22Rv1 (cell line): ENCODE measurements at regions not wholly inside any gene's neighbourhood (a gene's known extent, or its start where the extent isn't known, plus 50 kb on each side); places are given as distances from the start of the nearest gene placed in this dataset.

Source experiments
- H3K27ac ChIP-seq: fragments of 450-650 bp; 2 replicates; pipeline ENCODE4 v1.5.1; 2017
- CTCF ChIP-seq: fragments of 450-650 bp; IDR thresholded peaks from 2 replicates; pipeline ENCODE4 v1.5.1; 2017; ENCODE audit warnings: mild to moderate bottlenecking
- ZFX ChIP-seq: fragments of 450-650 bp; IDR thresholded peaks from 2 replicates; pipeline ENCODE4 v1.6.1; 2017; ENCODE audit warnings: antibody characterized with exemption, borderline replicate concordance

- TF ChIP-seq CTCF (no peak), ZFX (no peak)
- no peak overlapping the region for H3K27ac ChIP-seq
Measured at GRCh38 chr17:79417476-79417988, 193.3 kb downstream of the RBFOX3 start.

- no peak overlapping the region for H3K27ac ChIP-seq
- TF ChIP-seq ZFX (no peak), CTCF (no peak)
Measured at GRCh38 chr17:79415909-79416308, 194.9 kb downstream of the RBFOX3 start.

GRCh38 chr17:79415365-79415764, 195.5 kb downstream of the RBFOX3 start:
- no peak for TF ChIP-seq ZFX
- TF ChIP-seq CTCF: no peak
- H3K27ac ChIP-seq: no peak overlapping the region

- TF ChIP-seq CTCF (no peak), ZFX (no peak)
- H3K27ac ChIP-seq: no peak overlapping the region
Measured at GRCh38 chr17:79414793-79415211, 196.0 kb downstream of the RBFOX3 start.

GRCh38 chr17:79414063-79414792, 196.6 kb downstream of the RBFOX3 start:
- no peak for TF ChIP-seq ZFX
- TF ChIP-seq CTCF: no peak
- no peak overlapping the region for H3K27ac ChIP-seq

GRCh38 chr17:79413611-79414010, 197.2 kb downstream of the RBFOX3 start:
- H3K27ac ChIP-seq: no peak overlapping the region

More at GRCh38 chr17:79413611-79414010, 197.2 kb downstream of the RBFOX3 start:
- TF ChIP-seq ZFX: no peak
- TF ChIP-seq CTCF: no peak
